Mucosa of stomach (tissue), 1 donor: ENCODE measurements at regions not wholly inside any gene's neighbourhood (a gene's known extent, or its start where the extent isn't known, plus 50 kb on each side); places are given as distances from the start of the nearest gene placed in this dataset.

ENCODE experiments used
- H3K27me3 ChIP-seq: one replicate; pipeline ENCODE4 v1.7.0; 2013; ENCODE audit warnings: mild to moderate bottlenecking, low read length; ENCODE audit not compliant: control insufficient read depth, insufficient read depth
- H3K36me3 ChIP-seq: one replicate; pipeline ENCODE4 v1.7.0; 2013; ENCODE audit warnings: low read length; ENCODE audit not compliant: control insufficient read depth, insufficient read depth
- H3K4me1 ChIP-seq: one replicate; pipeline ENCODE4 v1.7.0; 2013; ENCODE audit warnings: mild to moderate bottlenecking, low read length; ENCODE audit not compliant: control insufficient read depth, insufficient read depth
- H3K4me3 ChIP-seq: one replicate; pipeline ENCODE4 v1.7.0; 2013; ENCODE audit warnings: low read length
- H3K9ac ChIP-seq: one replicate; pipeline ENCODE4 v1.7.0; 2013; ENCODE audit warnings: mild to moderate bottlenecking, low read length, moderate library complexity
- H3K9me3 ChIP-seq: one replicate; pipeline ENCODE4 v1.7.0; 2013; ENCODE audit warnings: mild to moderate bottlenecking, low read length, moderate library complexity; ENCODE audit not compliant: control insufficient read depth
- donor health status: Pancreatic carcinoma.

GRCh38 chr18:39825485-39826150 lies 2129.4 kb upstream of the PIK3C3 start:
- H3K9me3 ChIP-seq = no peaks in the 10 kb centered on the region
- H3K4me3 ChIP-seq = no peak overlapping the region
- no peak overlapping the region for H3K9ac ChIP-seq
- no peaks in the 10 kb centered on the region for H3K27me3 ChIP-seq
- H3K4me1 ChIP-seq = no peaks in the 10 kb centered on the region
- H3K36me3 ChIP-seq = no peaks in the 10 kb centered on the region

GRCh38 chr18:39806525-39806924 lies 2148.5 kb upstream of the PIK3C3 start:
- no peak overlapping the region for H3K4me3 ChIP-seq
- no peaks in the 10 kb centered on the region for H3K4me1 ChIP-seq
- no peak overlapping the region for H3K9ac ChIP-seq
- no peaks in the 10 kb centered on the region for H3K27me3 ChIP-seq
- no peaks in the 10 kb centered on the region for H3K9me3 ChIP-seq
- no peaks in the 10 kb centered on the region for H3K36me3 ChIP-seq

- Histone ChIP-seq H3K9ac (no peak overlapping the region), H3K4me1 (no peaks in the 10 kb centered on the region), H3K27me3 (no peaks in the 10 kb centered on the region), H3K36me3 (no peaks in the 10 kb centered on the region), H3K4me3 (no peak overlapping the region), H3K9me3 (no peaks in the 10 kb centered on the region)
These were observed 2149.8 kb upstream of the PIK3C3 start for GRCh38 chr18:39805218-39805617.

GRCh38 chr18:39802648-39803229 lies 2152.3 kb upstream of the PIK3C3 start:
- H3K27me3 ChIP-seq = no peaks in the 10 kb centered on the region
- H3K4me3 ChIP-seq = no peak overlapping the region
- no peak overlapping the region for H3K9ac ChIP-seq
- H3K36me3 ChIP-seq = no peaks in the 10 kb centered on the region
- H3K4me1 ChIP-seq = no peaks in the 10 kb centered on the region
- H3K9me3 ChIP-seq = no peaks in the 10 kb centered on the region

- no peak overlapping the region for H3K9ac ChIP-seq
- no peaks in the 10 kb centered on the region for H3K27me3 ChIP-seq
- H3K9me3 ChIP-seq = no peaks in the 10 kb centered on the region
- H3K36me3 ChIP-seq = no peaks in the 10 kb centered on the region
- no peak overlapping the region for H3K4me3 ChIP-seq
- no peaks in the 10 kb centered on the region for H3K4me1 ChIP-seq
These were observed 2153.2 kb upstream of the PIK3C3 start for GRCh38 chr18:39801848-39802247.

GRCh38 chr18:39801010-39801409 lies 2154.0 kb upstream of the PIK3C3 start:
- Histone ChIP-seq H3K9ac (no peak overlapping the region), H3K4me1 (no peaks in the 10 kb centered on the region), H3K36me3 (no peaks in the 10 kb centered on the region), H3K9me3 (no peaks in the 10 kb centered on the region), H3K4me3 (no peak overlapping the region), H3K27me3 (no peaks in the 10 kb centered on the region)

- H3K27me3 ChIP-seq = no peaks in the 10 kb centered on the region
- no peaks in the 10 kb centered on the region for H3K9me3 ChIP-seq
- no peaks in the 10 kb centered on the region for H3K36me3 ChIP-seq
- H3K4me1 ChIP-seq = no peaks in the 10 kb centered on the region
- no peak overlapping the region for H3K9ac ChIP-seq
- no peak overlapping the region for H3K4me3 ChIP-seq
These were observed 2156.0 kb upstream of the PIK3C3 start for GRCh38 chr18:39799006-39799405.

- no peaks in the 10 kb centered on the region for H3K9me3 ChIP-seq
- peak overlapping the region; percentile 14 for H3K9ac ChIP-seq
- no peaks in the 10 kb centered on the region for H3K4me1 ChIP-seq
- no peaks in the 10 kb centered on the region for H3K36me3 ChIP-seq
- no peaks in the 10 kb centered on the region for H3K27me3 ChIP-seq
- no peak overlapping the region for H3K4me3 ChIP-seq
These were observed 2158.6 kb upstream of the PIK3C3 start for GRCh38 chr18:39796393-39796792.

GRCh38 chr18:39795350-39795749 lies 2159.7 kb upstream of the PIK3C3 start:
- H3K36me3 ChIP-seq = no peaks in the 10 kb centered on the region

GRCh38 chr18:39793609-39794008 lies 2161.4 kb upstream of the PIK3C3 start:
- H3K4me3 ChIP-seq = no peak overlapping the region

More at GRCh38 chr18:39795350-39795749, 2159.7 kb upstream of the PIK3C3 start:
- Histone ChIP-seq H3K9me3 (no peaks in the 10 kb centered on the region), H3K4me1 (no peaks in the 10 kb centered on the region), H3K9ac (no peak overlapping the region), H3K4me3 (no peak overlapping the region), H3K27me3 (no peaks in the 10 kb centered on the region)

GRCh38 chr18:39788383-39788782 lies 2166.7 kb upstream of the PIK3C3 start:
- no peak overlapping the region for H3K9ac ChIP-seq
- H3K36me3 ChIP-seq = no peaks in the 10 kb centered on the region
- no peaks in the 10 kb centered on the region for H3K9me3 ChIP-seq
- no peaks in the 10 kb centered on the region for H3K4me1 ChIP-seq
- no peaks in the 10 kb centered on the region for H3K27me3 ChIP-seq
- no peak overlapping the region for H3K4me3 ChIP-seq

More at GRCh38 chr18:39793609-39794008, 2161.4 kb upstream of the PIK3C3 start:
- no peak overlapping the region for H3K9ac ChIP-seq
- H3K36me3 ChIP-seq = no peaks in the 10 kb centered on the region
- no peaks in the 10 kb centered on the region for H3K9me3 ChIP-seq
- H3K27me3 ChIP-seq = no peaks in the 10 kb centered on the region
- no peaks in the 10 kb centered on the region for H3K4me1 ChIP-seq

- H3K9ac ChIP-seq = no peak overlapping the region
- no peak overlapping the region for H3K4me3 ChIP-seq
- H3K36me3 ChIP-seq = no peaks in the 10 kb centered on the region
- H3K9me3 ChIP-seq = no peaks in the 10 kb centered on the region
- H3K27me3 ChIP-seq = no peaks in the 10 kb centered on the region
- H3K4me1 ChIP-seq = no peaks in the 10 kb centered on the region
These were observed 2168.6 kb upstream of the PIK3C3 start for GRCh38 chr18:39786477-39786876.
